A673 (cell line): ENCODE measurements at regions not wholly inside any gene's neighbourhood (a gene's known extent, or its start where the extent isn't known, plus 50 kb on each side); places are given as distances from the start of the nearest gene placed in this dataset.

Experiments
- CTCF ChIP-seq: fragments of 300-800, 200-600 bp; sonication (generic); conservative IDR thresholded peaks from 2 replicates; pipeline ENCODE4 v1.5.1; 2017; ENCODE audit warnings: low read depth, mild to moderate bottlenecking, antibody characterized with exemption, low read length, moderate library complexity, mixed read lengths
- EZH2 ChIP-seq: fragments of 200-600 bp; sonication (generic); IDR thresholded peaks from 2 replicates; pipeline ENCODE4 v1.6.1; 2017; ENCODE audit warnings: borderline replicate concordance, low read depth, mild to moderate bottlenecking, mixed read lengths, antibody characterized with exemption, low read length; ENCODE audit not compliant: poor library complexity, severe bottlenecking

GRCh38 chr5:103408408-103408807 lies 149.8 kb downstream of the MACIR start:
- TF ChIP-seq CTCF (no peak), EZH2 (no peak)
